ENCODE measurements at regions not wholly inside any gene's neighbourhood (a gene's known extent, or its start where the extent isn't known, plus 50 kb on each side); places are given as distances from the start of the nearest gene placed in this dataset.

- no peak for TF ChIP-seq NANOG (IDR thresholded peaks at IDR 0.05; ENCODE audit: borderline replicate concordance)
- no peak for TF ChIP-seq ZNF114 (CRISPR knock-in tag; IDR thresholded peaks at IDR 0.05)
- TF ChIP-seq JUNB (IDR thresholded peaks at IDR 0.05; ENCODE audit: unreplicated experiment) = no peak
These were observed 72.3 kb downstream of the ZNF518B start (continued) for GRCh38 chr4:10384974-10385373.

GRCh38 chr4:10383417-10383816 is 73.8 kb downstream of the ZNF518B start:
- peaks cover 19% of the 10 kb centered on the region; the same call in 1 of the 2 replicates for H3K9me2 ChIP-seq (ENCODE audit: insufficient read depth)
- H2AFZ ChIP-seq = no peak overlapping the region
- H3K4me3 ChIP-seq = no peak overlapping the region
- no peaks in the 10 kb centered on the region for H4K20me1 ChIP-seq (replicated peaks; ENCODE audit: insufficient read depth)
- no peak overlapping the region for H3K27ac Mint-ChIP-seq
- no peaks in the 10 kb centered on the region for H3F3A ChIP-seq (replicated peaks; ENCODE audit: low read depth)
- no peak overlapping the region for H3K4me2 ChIP-seq
- no peak for DNase-seq (ENCODE audit: low spot score)
- H3K4me1 ChIP-seq (ENCODE audit: insufficient read depth) = no peaks in the 10 kb centered on the region
- H3K79me2 ChIP-seq (replicated peaks; ENCODE audit: insufficient read depth) = no peaks in the 10 kb centered on the region
- no peaks in the 10 kb centered on the region for H3K27me3 Mint-ChIP-seq (ENCODE audit: insufficient read depth, low read depth, poor library complexity)
- no peaks in the 10 kb centered on the region for H3K9me3 Mint-ChIP-seq
- H3K27ac ChIP-seq (ENCODE audit: low read depth) = no peak overlapping the region
- H3K36me3 ChIP-seq (ENCODE audit: insufficient read depth) = no peaks in the 10 kb centered on the region
- no peak overlapping the region for H3K4me3 Mint-ChIP-seq
- H3K36me3 Mint-ChIP-seq (ENCODE audit: low read depth) = no peaks in the 10 kb centered on the region
- no peaks in the 10 kb centered on the region for H3K27me3 ChIP-seq (ENCODE audit: insufficient read depth)
- peaks cover 5% of the 10 kb centered on the region for H3K4me1 Mint-ChIP-seq
- ATAC-seq = no peak
- TF ChIP-seq, protein P1, sequence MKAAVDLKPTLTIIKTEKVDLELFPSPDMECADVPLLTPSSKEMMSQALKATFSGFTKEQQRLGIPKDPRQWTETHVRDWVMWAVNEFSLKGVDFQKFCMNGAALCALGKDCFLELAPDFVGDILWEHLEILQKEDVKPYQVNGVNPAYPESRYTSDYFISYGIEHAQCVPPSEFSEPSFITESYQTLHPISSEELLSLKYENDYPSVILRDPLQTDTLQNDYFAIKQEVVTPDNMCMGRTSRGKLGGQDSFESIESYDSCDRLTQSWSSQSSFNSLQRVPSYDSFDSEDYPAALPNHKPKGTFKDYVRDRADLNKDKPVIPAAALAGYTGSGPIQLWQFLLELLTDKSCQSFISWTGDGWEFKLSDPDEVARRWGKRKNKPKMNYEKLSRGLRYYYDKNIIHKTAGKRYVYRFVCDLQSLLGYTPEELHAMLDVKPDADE (IDR thresholded peaks at IDR 0.05) = no peak
- TF ChIP-seq JUNB (IDR thresholded peaks at IDR 0.05; ENCODE audit: unreplicated experiment) (no peak), EZH2phosphoT487 (IDR thresholded peaks at IDR 0.05; ENCODE audit: unreplicated experiment) (no peak), ZNF114 (CRISPR knock-in tag; IDR thresholded peaks at IDR 0.05) (no peak), ZNF462 (CRISPR knock-in tag; IDR thresholded peaks at IDR 0.05) (no peak), ZNF331 (CRISPR knock-in tag; IDR thresholded peaks at IDR 0.05; ENCODE audit: low read depth) (no peak), EZH2 (IDR thresholded peaks at IDR 0.05; ENCODE audit: low read depth, unreplicated experiment) (no peak), NANOG (IDR thresholded peaks at IDR 0.05; ENCODE audit: borderline replicate concordance) (no peak), CREB1 (CRISPR knock-in tag; IDR thresholded peaks at IDR 0.05; ENCODE audit: low read depth) (no peak), POLR2AphosphoS5 (IDR thresholded peaks at IDR 0.05; ENCODE audit: low read depth) (no peak), STAT1 (IDR thresholded peaks at IDR 0.05; ENCODE audit: unreplicated experiment) (no peak)
- TF ChIP-seq, protein P2, sequence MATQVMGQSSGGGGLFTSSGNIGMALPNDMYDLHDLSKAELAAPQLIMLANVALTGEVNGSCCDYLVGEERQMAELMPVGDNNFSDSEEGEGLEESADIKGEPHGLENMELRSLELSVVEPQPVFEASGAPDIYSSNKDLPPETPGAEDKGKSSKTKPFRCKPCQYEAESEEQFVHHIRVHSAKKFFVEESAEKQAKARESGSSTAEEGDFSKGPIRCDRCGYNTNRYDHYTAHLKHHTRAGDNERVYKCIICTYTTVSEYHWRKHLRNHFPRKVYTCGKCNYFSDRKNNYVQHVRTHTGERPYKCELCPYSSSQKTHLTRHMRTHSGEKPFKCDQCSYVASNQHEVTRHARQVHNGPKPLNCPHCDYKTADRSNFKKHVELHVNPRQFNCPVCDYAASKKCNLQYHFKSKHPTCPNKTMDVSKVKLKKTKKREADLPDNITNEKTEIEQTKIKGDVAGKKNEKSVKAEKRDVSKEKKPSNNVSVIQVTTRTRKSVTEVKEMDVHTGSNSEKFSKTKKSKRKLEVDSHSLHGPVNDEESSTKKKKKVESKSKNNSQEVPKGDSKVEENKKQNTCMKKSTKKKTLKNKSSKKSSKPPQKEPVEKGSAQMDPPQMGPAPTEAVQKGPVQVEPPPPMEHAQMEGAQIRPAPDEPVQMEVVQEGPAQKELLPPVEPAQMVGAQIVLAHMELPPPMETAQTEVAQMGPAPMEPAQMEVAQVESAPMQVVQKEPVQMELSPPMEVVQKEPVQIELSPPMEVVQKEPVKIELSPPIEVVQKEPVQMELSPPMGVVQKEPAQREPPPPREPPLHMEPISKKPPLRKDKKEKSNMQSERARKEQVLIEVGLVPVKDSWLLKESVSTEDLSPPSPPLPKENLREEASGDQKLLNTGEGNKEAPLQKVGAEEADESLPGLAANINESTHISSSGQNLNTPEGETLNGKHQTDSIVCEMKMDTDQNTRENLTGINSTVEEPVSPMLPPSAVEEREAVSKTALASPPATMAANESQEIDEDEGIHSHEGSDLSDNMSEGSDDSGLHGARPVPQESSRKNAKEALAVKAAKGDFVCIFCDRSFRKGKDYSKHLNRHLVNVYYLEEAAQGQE (IDR thresholded peaks at IDR 0.05; ENCODE audit: unreplicated experiment) = no peak
- TF ChIP-seq, protein P3, sequence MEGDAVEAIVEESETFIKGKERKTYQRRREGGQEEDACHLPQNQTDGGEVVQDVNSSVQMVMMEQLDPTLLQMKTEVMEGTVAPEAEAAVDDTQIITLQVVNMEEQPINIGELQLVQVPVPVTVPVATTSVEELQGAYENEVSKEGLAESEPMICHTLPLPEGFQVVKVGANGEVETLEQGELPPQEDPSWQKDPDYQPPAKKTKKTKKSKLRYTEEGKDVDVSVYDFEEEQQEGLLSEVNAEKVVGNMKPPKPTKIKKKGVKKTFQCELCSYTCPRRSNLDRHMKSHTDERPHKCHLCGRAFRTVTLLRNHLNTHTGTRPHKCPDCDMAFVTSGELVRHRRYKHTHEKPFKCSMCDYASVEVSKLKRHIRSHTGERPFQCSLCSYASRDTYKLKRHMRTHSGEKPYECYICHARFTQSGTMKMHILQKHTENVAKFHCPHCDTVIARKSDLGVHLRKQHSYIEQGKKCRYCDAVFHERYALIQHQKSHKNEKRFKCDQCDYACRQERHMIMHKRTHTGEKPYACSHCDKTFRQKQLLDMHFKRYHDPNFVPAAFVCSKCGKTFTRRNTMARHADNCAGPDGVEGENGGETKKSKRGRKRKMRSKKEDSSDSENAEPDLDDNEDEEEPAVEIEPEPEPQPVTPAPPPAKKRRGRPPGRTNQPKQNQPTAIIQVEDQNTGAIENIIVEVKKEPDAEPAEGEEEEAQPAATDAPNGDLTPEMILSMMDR (conservative IDR thresholded peaks at IDR 0.05; ENCODE audit: low read depth in 2 of 2) = no peak

Data from GM23338 (cell line).